ENCODE measurements at regions not wholly inside any gene's neighbourhood (a gene's known extent, or its start where the extent isn't known, plus 50 kb on each side); places are given as distances from the start of the nearest gene placed in this dataset.

DNA sequence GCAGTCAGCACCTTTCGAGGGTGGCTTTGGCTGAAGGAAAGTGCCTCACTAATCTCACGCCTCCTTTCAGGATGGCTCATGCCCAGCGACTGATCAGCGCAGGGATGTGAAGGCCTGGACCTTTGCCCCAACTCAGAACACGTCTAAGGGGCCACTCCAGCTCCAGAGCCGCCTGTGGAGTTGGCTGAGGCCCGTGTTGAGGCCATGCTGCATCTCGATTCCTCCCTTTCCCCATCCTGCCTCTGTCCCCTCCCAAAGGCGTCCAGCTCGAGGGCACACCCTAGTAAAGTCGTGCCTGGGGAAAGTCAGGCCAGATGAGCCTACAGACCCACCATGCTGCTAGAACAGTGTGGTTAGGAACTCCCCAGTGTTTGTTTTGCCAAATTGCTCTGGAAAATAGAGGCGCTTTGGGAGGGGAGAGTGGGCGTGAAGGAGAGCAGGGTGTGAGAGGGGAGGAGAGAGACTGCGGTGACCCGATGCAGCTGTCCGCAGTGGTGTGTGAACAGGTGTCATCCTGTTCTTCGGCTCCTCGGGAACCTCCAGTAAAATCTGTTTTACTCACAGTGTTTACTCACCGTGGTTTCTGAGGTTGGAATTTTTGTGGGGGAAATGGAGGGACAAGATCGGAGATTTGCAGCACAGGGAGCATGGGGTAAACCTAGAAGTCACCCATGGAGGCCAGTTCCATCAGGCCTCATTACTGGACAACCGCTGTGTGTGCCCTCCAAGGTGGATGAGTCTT lies 85.0 kb upstream of the PMEPA1 start:
- DNase-seq = no peak

DNA sequence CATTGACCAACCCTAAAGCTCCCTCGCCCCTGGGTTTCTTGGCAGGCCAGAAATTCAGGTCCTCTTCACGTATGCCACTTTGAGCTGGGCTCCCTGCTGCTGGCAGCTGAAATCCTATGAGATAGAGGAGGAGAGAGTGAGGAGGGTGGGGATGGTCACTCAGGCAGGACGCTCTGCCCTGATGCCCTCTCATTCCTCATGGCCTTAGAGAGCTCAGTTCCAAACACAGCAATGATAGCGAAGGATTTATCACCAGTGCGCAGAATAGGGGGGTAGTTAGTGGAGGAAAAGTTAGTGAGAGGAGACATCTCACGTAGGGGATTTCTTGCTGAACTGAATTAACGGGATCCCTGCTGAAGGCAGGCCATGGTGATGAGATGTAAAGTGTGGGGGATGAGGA lies 84.2 kb upstream of the PMEPA1 start:
- DNase-seq = no peak

DNA sequence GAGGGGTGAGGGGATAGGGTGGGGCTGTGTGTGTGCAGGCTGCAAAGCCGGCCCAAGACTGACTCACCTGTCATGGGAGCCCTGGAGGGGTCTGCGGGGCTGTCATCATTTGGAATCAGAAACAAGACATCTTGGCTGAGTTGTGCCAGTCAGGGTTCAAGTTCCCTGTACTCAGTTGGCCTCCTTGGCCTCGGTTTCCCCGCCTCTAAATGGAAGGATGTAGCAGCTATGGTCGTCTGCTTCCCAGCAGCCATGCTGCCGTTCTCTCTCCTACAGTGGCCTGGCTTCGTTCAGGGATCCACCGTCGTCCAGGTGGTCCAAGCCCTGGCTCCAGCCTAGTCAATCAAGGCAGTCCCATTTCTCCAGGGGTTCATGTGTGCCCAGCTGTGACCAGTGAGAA lies 83.6 kb upstream of the PMEPA1 start:
- DNase-seq = no peak

DNA sequence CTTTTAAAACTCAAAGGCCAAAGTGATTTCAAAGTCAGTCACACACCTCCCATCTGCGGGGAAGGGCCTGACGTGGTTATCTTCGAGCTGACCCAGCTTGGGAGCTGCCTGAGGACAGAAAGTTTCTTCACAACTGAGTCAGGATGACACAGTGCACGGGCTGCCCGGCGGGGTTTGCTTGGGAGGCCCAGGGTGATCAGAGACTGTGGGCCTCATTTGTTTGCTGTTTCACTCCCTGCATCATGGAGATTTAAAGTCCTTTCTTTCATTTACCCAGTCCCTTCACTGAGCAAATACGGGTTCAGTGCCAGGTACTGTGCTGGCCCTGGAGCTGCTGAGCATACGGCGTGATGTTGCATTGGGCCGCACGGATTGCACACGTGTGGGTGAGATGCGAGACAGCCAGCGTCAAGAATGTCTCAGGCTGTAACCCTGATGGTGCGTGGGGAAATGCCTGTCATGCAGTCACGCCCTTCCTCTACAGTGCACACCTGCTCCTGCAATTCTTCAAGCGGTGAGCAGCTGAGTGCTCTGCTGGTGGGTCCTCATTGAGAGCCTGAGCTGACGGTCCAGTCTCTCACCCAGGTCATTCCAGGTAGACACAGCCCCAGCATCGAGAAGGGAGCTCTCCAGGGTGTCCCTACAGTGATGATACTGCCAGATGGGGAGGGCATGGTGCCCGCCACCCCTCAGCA lies 82.7 kb upstream of the PMEPA1 start:
- DNase-seq = no peak

DNA sequence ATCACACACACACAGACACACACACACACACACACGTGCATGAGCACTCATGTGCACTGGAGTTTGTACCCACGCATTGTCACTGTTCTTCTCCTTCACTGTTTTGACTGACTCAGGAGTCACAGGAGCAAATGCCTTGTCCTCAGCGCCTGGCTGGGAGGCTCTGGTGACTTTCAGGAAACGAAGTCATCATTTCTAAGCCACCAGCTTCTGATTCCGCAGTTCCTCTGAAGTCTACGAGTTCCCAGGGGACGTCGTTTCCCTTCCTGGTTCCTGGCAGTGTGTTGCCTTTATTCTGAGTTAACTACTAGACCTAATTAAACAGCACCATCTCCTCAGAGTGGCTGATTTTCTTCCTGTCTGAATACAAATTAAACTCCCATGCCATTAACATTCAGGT lies 82.2 kb upstream of the PMEPA1 start:
- DNase-seq = peak; percentile 33

DNA sequence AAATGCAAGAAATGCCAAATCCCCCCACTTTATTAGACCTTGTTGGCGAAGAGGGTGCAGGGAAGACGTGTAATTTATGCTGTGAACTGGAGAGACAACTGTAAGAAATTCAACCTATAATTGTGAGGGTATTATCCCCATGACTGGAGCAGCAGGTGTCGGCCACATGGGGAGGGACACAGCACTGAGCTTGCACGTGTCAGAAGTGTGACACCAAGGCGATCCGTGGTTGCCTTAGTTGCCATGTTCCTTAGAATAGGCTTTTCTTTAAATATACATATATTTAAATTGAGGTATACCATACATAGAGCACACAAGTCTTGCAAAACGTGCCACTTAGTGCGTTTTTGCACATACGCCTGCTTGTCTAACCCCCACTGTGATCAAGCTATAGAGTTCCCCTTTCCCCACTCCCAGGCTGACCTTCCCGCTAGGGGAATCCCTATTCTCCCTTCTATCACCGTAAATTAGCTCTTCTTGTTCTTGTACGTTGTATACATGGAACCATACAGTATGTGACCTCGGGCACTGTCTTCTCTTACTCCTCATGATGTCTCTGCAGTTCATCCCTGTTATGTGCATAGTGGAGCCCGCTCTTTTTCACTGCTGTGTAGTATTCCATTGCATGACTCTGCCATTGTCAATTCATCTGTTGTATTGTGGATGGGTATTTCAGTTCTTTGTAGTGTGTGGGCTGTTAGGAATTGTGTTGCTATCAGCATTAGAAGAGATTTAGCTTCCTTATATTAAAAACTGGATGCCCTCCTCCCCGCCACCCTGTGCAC lies 81.6 kb upstream of the PMEPA1 start:
- peak; percentile 1 for DNase-seq

DNA sequence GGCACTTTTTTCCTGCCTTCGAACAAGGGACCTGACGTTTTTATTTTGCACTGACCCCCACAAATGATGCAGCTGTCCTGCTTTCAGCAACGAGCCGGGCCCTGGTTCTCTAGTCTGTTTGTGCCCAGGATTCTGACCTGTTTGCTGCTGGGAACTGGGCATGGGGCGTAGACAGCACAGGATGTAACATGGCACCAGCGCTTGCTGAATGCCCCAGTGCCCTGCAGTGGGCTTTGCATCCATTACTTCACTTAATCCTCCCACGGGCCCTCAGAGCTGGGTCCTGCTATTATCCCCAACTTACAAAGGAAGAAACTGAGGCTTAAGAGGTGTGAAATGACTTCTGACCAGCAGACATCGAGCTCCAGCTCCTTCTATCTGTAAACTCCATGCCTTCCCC lies 80.4 kb upstream of the PMEPA1 start:
- no peak for DNase-seq

DNA sequence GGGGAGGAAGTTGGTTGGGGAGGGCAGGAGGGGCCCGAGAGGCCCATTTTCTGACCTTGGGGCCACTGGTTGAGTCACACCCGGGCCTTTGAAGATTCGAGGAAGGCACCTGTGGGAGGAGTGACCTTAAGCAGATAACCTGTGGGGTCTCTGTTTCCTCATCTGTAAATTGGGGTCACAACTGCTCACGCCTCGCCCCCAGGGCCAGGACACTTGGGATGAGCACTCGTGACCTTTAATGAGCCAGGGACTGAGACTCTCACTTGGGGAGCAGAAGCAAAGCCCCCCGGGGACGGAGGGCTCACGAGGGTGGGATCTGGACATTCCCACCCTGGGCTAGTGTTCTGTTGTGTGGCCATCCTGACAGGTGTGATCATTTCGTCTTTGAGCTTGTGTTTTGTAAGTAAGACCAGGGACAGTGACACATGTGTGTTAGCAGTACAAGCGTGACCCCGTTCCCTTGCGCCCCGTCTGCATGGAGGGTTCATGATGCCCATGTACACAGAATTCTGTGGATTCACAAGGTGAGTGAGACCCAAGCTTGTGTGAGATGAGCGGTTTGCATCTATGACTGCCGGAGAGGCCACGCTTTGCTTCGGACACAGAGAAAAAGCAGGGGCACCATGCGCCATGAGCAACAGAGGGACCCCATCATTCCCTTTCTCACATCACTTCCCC lies 79.3 kb upstream of the PMEPA1 start:
- no peak for DNase-seq

DNA sequence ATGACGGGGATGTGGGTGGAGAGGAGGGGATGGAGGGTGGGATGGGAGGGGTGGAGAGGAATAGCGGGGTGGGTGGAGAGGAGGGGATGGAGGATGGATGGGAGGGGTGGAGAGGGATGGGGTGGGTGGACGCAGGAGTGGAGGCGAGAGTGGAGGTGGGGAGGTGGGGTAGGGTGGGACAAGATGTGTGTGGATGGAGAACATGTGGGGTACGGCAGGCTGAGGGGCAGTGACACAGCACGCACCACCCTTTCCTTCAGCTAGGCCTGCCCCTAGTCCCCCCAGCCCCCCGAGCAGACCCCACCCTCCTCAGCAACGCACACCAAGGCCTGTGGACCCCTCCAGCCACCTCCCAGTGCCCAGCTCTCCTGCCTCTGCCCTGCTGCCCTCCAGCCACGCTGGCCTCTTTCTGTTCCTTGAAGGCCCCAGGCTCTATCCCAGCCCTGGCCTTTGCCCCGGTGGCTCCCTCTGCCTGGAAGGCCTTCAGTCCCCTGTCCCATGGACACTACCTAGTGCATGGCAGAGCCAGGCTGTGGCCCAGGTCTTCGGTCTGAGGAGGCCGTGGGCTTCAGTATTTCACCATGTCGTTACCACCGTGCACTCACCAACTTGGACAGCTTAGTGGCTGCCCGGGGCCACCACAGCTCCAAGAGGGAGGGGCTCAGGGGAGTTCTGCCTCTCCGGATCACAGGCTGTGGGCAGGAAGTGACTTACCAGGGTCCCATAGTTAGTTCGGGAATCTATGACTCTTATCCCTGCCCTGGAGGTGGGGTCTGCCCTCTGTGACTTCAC lies 78.4 kb upstream of the PMEPA1 start:
- no peak for DNase-seq

DNA sequence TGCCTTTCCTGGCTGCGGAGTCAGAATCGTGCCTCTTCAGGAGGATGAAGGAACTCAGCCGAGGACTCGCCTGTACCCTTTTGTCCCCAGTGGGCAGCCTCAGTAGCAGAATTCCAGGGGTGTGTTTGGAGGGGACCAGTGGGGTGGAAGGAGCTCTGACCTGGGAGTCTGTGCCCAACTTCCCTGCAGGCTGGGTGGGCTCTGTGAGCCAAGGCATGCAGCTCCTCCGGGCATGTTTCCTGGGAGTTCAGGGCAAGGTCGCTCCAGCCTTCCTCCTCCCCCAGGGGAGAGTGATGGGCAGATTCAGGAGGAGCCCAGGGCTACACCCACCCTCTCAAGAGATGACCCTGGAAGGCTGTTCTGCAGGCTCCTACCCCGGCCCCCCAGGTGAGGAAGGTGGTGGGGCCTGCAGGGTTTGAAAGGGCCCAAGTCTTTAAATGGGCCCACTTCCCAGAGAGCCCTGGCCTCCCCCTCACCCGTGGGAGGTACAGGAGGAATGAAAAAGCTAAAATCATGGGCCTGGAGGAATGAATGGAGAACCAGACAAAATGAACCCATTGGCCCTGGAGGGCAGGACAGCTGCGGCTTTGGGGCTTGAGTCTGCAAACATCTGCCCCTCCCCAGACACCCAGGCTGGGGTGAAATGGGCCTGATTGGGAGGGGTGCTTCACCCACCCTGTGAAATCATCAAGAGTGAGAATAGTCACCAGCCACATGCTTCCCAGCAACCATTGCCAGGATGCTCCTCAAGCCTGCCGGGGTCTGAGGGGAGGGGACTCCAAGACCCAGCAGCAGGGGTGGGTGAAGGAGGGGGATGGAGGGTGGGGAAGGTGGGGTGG lies 77.6 kb upstream of the PMEPA1 start:
- no peak for DNase-seq

DNA sequence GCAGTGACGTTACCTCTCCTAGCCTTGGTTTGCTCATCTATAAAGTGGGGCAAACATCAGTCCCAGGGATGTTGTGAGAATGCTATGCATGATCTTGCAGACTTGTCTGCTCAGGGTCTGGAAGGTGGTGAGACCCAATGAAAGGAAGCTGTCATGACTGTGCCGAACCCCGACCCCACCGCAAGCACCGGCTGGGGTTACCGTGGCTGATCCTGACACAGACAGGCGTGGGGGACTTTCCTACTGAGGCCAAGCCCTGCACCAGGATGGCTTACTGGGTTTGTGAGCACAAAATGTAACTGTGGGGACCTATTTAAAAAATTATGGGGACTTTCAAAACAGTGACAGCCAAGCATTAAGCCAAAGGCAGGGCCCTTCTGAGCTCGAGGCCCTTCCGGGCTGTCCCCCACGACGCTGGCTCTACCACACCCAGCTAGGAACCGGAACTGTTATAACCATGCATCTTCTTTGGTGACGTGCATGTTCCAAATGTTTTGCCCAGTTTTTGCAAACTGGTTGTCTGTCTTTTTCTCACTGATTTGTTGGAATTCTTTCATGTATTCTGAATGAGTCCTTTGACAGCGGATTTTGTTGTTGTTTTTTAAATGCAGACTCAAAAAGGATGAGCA lies 76.6 kb upstream of the PMEPA1 start:
- DNase-seq = no peak

DNA sequence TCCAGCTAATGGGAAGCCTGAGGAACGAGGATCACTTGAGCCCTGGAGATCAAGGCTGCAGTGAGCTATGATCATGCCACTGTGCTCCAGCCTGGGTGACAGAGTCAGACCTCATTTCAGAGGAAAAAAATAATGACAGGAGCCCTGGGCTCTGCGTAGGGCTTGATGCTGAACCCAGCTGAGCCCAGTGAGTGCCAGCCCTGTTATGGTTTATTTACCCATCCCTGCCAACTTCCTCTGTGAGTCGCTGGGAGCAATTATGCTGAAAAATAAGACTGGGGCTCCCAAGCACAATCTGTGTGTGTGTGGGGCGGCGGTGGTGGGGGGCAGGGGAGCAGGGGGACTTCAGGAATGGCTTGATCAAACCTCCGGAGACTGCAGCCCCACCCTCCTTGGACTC lies 75.9 kb upstream of the PMEPA1 start:
- no peak for DNase-seq

DNA sequence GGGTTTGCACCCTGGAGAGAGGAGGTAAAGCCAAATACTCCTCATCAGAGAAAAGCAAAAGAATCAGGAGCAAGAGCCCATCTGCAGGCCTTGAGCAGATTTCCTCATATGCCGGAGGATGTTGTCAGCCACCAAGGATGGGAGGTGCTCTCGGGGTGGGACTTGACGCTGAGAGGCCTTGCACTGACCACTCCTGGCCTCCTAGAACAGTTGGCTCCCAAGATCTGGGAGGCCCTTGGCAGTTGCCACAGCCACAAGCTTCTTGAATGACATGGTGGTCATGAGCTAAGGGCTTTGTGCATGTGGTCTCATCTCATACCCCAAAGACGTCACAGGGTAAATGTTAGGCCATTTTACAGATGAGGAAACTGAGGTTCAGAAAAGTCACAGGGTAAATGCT lies 75.2 kb upstream of the PMEPA1 start:
- DNase-seq = no peak

DNA sequence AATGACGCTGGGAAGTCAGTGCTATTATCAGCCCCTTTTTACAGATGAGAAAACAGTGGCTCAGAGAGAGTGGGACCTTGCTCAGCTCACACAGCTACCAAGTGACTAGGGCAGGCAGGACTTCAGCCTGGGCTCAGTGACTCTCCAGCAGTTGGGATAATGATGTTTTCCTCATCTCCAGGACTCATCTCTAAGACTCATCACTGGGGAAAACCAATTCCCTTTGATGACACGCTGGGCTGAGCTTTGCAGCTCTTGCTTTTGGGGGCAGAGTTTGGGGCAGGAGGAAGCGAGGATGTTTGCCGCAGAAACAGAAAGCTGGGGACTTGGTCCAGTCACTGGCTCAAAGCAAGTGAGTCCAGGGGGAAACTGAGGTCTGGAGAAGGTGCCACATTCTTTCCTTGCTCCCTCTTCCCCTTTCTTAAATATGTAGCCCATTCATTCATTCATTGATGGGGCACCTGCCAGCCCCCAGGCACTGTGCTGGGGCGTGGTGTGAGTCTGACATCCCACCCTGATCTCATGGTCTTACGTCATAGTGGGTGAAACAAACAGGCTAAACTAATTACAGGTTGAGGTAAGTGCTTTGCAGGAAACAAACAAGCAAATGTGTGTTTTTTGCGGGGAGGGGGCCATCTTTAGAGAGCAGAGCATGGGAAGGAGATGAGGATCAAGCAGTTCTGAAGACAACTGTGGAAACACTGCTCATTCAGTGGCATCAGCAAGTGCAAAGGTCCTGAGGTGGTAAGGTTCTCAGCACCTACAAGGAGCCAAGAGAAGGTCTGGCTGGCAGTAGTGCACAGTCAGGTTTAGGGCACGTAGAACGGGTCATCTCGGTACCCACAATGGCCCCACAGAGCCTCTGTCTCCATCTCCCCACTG lies 74.4 kb upstream of the PMEPA1 start:
- DNase-seq = no peak

DNA sequence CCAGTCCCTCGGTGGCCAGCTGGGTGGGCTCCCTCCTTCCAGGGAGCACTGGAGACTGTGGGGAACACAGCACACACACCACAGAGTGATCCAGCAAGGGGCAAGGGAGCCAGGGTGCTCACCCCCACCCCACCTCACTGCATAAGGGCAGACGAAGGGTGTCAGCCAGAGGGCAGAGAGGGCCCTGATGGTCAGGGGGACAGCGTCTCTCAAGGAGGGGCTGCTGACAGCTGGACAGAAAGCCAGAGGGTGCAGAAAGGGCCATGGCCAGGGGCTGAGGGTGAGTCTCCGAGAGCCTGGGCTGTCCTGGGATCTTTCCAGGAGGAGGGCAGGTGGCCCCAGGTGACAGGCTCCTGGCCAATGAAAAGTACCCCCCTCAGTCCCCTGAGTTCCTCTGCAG lies 73.4 kb upstream of the PMEPA1 start:
- DNase-seq = no peak

DNA sequence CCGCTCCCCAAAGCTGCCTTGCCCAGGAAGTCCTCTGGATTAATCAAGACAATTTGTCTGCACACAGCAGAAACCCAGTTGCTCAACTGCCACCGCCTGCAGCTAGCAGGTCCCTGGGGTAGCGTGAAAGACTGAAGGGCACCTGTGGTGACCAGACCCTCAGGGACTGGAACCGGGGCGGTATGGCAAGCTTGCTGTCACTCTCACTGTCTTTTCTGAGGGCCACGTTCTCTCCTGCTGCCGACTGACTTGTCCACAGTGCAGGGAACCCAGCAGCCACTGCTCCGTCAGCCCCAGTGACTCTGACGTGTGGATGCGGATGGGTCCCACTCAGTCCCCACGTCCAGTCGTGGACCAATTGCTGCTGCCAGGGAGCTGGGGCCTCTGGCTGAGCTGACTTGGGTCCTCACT lies 72.8 kb upstream of the PMEPA1 start:
- no peak for DNase-seq

DNA sequence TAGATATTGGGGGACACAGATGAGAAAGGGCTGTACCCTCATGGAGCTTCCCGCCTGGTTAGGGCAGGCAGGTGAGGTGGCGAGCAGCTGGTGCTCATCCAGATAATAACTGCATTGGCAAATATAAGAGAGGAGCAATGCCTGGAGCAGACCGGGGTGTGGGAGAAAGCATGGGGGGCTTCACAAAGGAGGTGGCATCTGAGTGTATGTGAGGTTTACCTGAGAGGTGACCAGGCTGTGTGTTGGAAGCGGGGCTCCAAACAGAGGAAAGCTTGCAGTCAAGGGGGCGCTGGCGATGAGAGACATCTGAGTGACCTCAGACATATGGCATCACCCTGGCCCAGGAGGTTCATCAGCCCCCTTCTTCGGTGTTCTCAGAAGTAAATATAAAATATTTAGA lies 72.1 kb upstream of the PMEPA1 start:
- DNase-seq = no peak

DNA sequence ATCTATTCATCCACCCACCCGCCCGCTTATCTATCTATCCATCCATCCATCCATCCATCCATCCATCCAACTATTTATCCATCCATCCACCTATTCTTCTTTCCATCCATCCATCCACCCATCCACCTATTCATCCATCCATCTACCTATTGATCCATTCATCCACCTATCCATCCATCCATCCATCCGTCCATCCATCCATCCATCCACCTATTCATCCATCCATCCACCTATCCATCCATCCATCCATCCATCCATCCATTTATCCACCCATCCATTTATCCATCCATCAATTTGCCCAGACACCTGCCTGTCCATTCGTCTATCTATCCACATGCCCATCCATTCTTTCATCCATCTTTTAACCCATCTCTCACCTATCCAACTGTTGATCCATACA lies 71.1 kb upstream of the PMEPA1 start:
- no peak for DNase-seq

DNA sequence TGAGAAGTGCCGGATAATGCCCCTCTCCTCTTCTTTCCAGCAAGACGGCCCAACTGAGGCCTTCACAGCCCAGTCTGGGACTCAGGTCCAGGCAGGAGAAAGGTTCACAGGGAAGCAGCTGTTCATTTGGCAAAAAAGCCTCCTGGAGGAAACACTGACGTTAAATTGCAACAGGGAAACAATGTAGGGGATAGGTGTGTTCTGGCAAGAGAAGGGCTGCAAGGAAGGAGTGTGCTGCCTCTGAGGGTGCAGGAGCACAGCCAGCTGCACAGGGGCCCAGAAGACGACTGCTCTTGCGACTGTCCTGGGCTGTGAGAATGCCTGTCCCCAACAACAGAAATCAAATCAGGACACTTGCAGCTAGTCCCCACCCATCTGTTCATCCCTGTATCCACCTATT lies 70.6 kb upstream of the PMEPA1 start:
- no peak for DNase-seq

DNA sequence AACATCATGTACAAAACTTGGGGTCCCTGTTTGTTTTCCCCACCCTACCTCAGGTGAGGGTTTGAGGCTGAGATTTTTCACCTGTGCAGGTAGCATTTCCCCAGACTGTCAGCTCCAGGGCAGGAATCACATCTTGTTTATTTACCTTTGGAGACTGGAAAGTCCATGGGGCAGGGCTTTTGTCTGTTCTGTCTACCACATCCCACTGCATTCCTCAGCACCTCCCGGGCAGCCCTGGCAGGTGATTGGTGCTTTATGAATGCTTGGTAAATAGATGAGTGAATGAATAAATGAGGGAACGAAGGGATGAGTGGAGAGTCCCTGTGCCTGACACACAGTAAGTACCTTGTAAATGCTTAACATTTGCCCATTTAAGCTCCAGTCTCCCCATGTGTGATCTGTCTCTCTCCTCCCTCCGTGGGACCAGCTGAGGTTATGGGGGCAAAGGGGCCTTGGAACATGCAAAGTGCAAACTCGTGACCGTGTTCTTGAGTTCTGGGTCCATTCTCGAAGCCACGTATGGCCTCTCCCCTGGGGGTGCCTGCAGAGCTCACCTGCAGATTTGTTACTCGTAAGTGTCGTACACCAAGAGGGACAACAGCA lies 69.7 kb upstream of the PMEPA1 start:
- DNase-seq = no peak
